BE2C (cell line): ENCODE measurements at regions not wholly inside any gene's neighbourhood (a gene's known extent, or its start where the extent isn't known, plus 50 kb on each side); places are given as distances from the start of the nearest gene placed in this dataset.
"Not testable (repeated sequence)": the region's sequence is repeated elsewhere in the genome, so short reads cannot be mapped to it uniquely, and the experiment has no call there.

ENCODE experiments used
- DNase-seq: peaks from one replicate; pipeline ENCODE4 v3.0.0-alpha.2; 2020
- H3K27me3 ChIP-seq: fragments of 250-450 bp; sonication (Bioruptor Pico); 2 replicates; pipeline ENCODE4 v1.5.1; 2020; ENCODE audit warnings: mild to moderate bottlenecking
- H3K36me3 ChIP-seq: fragments of 250-450 bp; sonication (Bioruptor Pico); 2 replicates; pipeline ENCODE4 v1.5.1; 2020; ENCODE audit warnings: mild to moderate bottlenecking
- H3K4me1 ChIP-seq: fragments of 250-450 bp; sonication (Bioruptor Pico); 2 replicates; pipeline ENCODE4 v1.5.1; 2020
- H3K4me3 ChIP-seq: 2 replicates; pipeline ENCODE4 v1.5.1; 2011; ENCODE audit warnings: low read depth, low read length
- H3K9me3 ChIP-seq: fragments of 250-450 bp; sonication (Bioruptor Pico); 2 replicates; pipeline ENCODE4 v1.5.1; 2020
- CTCF ChIP-seq: IDR thresholded peaks from 2 replicates; pipeline ENCODE4 v1.5.1; 2012; ENCODE audit warnings: mild to moderate bottlenecking, low read depth, low read length

DNA sequence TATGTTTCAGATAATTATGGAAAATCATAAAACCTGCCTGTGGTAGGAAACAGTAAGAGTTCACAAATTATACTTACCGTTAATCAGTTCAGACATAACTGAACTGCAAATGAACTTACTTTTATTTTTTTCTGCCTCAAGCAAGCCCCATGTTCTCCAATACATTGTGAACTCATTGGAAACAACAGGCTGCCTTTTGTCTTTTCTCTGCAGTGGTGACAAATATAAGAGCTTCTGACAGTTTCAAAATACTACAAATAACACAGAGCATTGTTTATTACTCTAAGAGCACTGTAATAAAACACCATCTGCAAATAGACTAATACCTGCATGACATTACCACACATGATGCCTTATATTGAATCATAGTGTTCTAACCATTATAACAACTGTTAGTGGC, 94.0 kb upstream of the CDCA7L start:
- DNase-seq = no peak
- H3K9me3 ChIP-seq = no peaks in the 10 kb centered on the region
- no peak for TF ChIP-seq CTCF
- H3K4me1 ChIP-seq = no peaks in the 10 kb centered on the region
- H3K4me3 ChIP-seq = no peak overlapping the region
- H3K36me3 ChIP-seq = no peaks in the 10 kb centered on the region
- H3K27me3 ChIP-seq = peaks cover 15% of the 10 kb centered on the region; the same call in 1 of the 2 replicates

DNA sequence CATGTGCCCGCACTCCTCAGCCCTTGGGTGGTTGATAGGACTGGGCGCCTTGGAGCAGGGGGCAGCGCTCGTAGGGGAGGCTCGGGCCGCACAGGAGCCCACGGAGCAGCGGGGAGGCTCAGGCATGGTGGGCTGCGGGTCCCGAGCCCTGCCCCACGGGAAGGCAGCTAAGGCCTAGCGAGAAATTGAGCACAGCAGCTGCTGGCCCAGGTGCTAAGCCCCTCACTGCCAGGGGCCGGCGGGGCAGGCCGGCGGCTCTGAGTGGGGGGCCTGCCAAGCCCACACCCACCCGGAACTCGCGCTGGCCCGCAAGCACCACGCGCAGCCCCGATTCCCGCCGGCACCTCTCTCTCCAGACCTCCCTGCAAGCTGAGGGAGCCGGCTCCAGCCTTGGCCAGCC, 86.7 kb upstream of the CDCA7L start:
- H3K36me3 ChIP-seq, H3K4me1 ChIP-seq, DNase-seq, H3K4me3 ChIP-seq, H3K27me3 ChIP-seq, H3K9me3 ChIP-seq: not testable (repeated sequence)

DNA sequence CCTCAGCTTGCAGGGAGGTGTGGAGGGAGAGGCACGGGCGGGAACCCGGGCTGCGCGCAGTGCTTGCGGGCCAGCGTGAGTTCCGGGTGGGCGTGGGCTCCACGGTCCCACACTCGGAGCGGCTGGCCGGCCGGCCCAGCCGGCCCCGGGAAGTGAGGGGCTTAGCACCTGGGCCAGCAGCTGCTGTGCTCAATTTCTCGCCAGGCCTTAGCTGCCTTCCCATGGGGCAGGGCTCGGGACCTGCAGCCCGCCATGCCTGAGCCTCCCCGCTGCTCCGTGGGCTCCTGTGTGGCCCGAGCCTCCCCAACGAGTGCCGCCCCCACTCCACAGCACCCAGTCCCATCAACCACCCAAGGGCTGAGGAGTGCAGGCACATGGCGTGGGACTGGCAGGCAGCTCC, 83.0 kb upstream of the CDCA7L start:
- H3K27me3 ChIP-seq = peaks cover 24% of the 10 kb centered on the region
- not testable (repeated sequence) for H3K4me3 ChIP-seq, H3K36me3 ChIP-seq, H3K4me1 ChIP-seq, DNase-seq, H3K9me3 ChIP-seq

DNA sequence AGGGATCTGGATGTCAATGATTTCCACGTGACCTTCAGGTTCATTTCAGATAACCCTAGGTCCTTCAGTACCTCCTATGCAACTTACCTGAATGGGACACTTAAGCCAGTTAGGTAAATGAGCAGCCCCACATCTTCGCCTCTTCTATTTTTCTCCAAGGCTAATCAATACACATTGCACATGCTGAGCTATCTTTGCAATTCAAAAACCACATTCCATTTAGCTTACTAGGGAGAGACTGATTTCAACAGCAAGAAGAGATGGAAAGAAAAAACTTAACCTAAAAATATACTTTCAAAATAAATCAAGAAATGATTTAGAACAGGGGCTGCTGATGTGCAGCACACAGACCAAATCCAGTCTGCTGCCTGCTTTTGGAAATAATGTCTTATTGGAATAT, 81.8 kb upstream of the CDCA7L start:
- no peak for DNase-seq
- no peak overlapping the region for H3K4me3 ChIP-seq
- H3K4me1 ChIP-seq = no peaks in the 10 kb centered on the region
- TF ChIP-seq CTCF = no peak
- H3K36me3 ChIP-seq = no peaks in the 10 kb centered on the region
- H3K27me3 ChIP-seq = peaks cover 24% of the 10 kb centered on the region
- H3K9me3 ChIP-seq = no peaks in the 10 kb centered on the region; the same call in 1 of the 2 replicates

GRCh38 chr7:22025983-22026382, 80.3 kb upstream of the CDCA7L start:
- Histone ChIP-seq H3K4me3 (no peak overlapping the region), H3K9me3 (no peaks in the 10 kb centered on the region; the same call in 1 of the 2 replicates), H3K36me3 (no peaks in the 10 kb centered on the region), H3K4me1 (no peaks in the 10 kb centered on the region), H3K27me3 (peaks cover 31% of the 10 kb centered on the region)
- no peak for TF ChIP-seq CTCF
- no peak for DNase-seq

- H3K9me3 ChIP-seq = no peaks in the 10 kb centered on the region; the same call in 1 of the 2 replicates
- H3K4me1 ChIP-seq = no peaks in the 10 kb centered on the region
- DNase-seq = no peak
- no peaks in the 10 kb centered on the region for H3K36me3 ChIP-seq
- peaks cover 31% of the 10 kb centered on the region for H3K27me3 ChIP-seq
- TF ChIP-seq CTCF = no peak
- no peak overlapping the region for H3K4me3 ChIP-seq
Measured at GRCh38 chr7:22025075-22025474, 79.4 kb upstream of the CDCA7L start.

- no peaks in the 10 kb centered on the region for H3K4me1 ChIP-seq
- DNase-seq = no peak
- peaks cover 36% of the 10 kb centered on the region for H3K27me3 ChIP-seq
Measured at GRCh38 chr7:22019931-22020330, 74.2 kb upstream of the CDCA7L start.

More at GRCh38 chr7:22019931-22020330, 74.2 kb upstream of the CDCA7L start:
- H3K4me3 ChIP-seq = no peak overlapping the region
- no peaks in the 10 kb centered on the region for H3K9me3 ChIP-seq
- no peak for TF ChIP-seq CTCF
- H3K36me3 ChIP-seq = no peaks in the 10 kb centered on the region
